ENCODE measurements at regions not wholly inside any gene's neighbourhood (a gene's known extent, or its start where the extent isn't known, plus 50 kb on each side); places are given as distances from the start of the nearest gene placed in this dataset.

- DNase-seq (ENCODE audit: low read depth): no peak
These were observed 201.1 kb upstream of the FBXO11 start for GRCh38 chr2:48107326-48107925.

GRCh38 chr2:48108455-48108854, 202.2 kb upstream of the FBXO11 start:
- DNase-seq (ENCODE audit: low read depth): no peak

- no peak for DNase-seq (ENCODE audit: low read depth)
These were observed 203.3 kb upstream of the FBXO11 start for GRCh38 chr2:48109491-48110204.

- DNase-seq (ENCODE audit: low read depth): no peak
These were observed 204.0 kb upstream of the FOXN2 start for GRCh38 chr2:48110492-48110891.

GRCh38 chr2:48112911-48113680, 201.4 kb upstream of the FOXN2 start:
- DNase-seq (ENCODE audit: low read depth): no peak

GRCh38 chr2:48113767-48114166, 200.7 kb upstream of the FOXN2 start:
- no peak for DNase-seq (ENCODE audit: low read depth)

- peak; percentile 26 for DNase-seq (ENCODE audit: low read depth)
These were observed 200.2 kb upstream of the FOXN2 start for GRCh38 chr2:48114256-48114655.

GRCh38 chr2:48116497-48116896, 198.0 kb upstream of the FOXN2 start:
- DNase-seq (ENCODE audit: low read depth): no peak

- no peak for DNase-seq (ENCODE audit: low read depth)
These were observed 195.6 kb upstream of the FOXN2 start for GRCh38 chr2:48118895-48119294.

GRCh38 chr2:48120112-48120511, 194.4 kb upstream of the FOXN2 start:
- no peak for DNase-seq (ENCODE audit: low read depth)

GRCh38 chr2:48120759-48121242, 193.7 kb upstream of the FOXN2 start:
- DNase-seq (ENCODE audit: low read depth): no peak

- DNase-seq (ENCODE audit: low read depth): no peak
These were observed 192.3 kb upstream of the FOXN2 start for GRCh38 chr2:48122166-48122565.

GRCh38 chr2:48124592-48124991, 189.9 kb upstream of the FOXN2 start:
- DNase-seq (ENCODE audit: low read depth): no peak

- DNase-seq (ENCODE audit: low read depth): no peak
These were observed 188.3 kb upstream of the FOXN2 start for GRCh38 chr2:48126162-48126561.

GRCh38 chr2:48127612-48128191, 186.8 kb upstream of the FOXN2 start:
- no peak for DNase-seq (ENCODE audit: low read depth)

- no peak for DNase-seq (ENCODE audit: low read depth)
These were observed 185.1 kb upstream of the FOXN2 start for GRCh38 chr2:48129293-48129950.

GRCh38 chr2:48131539-48132270, 182.8 kb upstream of the FOXN2 start:
- no peak for DNase-seq (ENCODE audit: low read depth)

GRCh38 chr2:48132271-48132625, 182.2 kb upstream of the FOXN2 start:
- DNase-seq (ENCODE audit: low read depth): no peak

GRCh38 chr2:48134704-48135103, 179.8 kb upstream of the FOXN2 start:
- no peak for DNase-seq (ENCODE audit: low read depth)

GRCh38 chr2:48135797-48136196, 178.7 kb upstream of the FOXN2 start:
- no peak for DNase-seq (ENCODE audit: low read depth)

- DNase-seq (ENCODE audit: low read depth): no peak
These were observed 176.7 kb upstream of the FOXN2 start for GRCh38 chr2:48137829-48138228.

- no peak for DNase-seq (ENCODE audit: low read depth)
These were observed 175.6 kb upstream of the FOXN2 start for GRCh38 chr2:48138898-48139297.
